ENCODE measurements at regions not wholly inside any gene's neighbourhood (a gene's known extent, or its start where the extent isn't known, plus 50 kb on each side); places are given as distances from the start of the nearest gene placed in this dataset.
"Not testable (repeated sequence)": the region's sequence is repeated elsewhere in the genome, so short reads cannot be mapped to it uniquely, and the experiment has no call there.

- TF ChIP-seq CTCF (conservative IDR thresholded peaks at IDR 0.05; ENCODE audit: low read depth, low read length), result no peak
- Histone ChIP-seq H3K4me1 (ENCODE audit: low read depth, poor library complexity, severe bottlenecking) (no peaks in the 10 kb centered on the region), H3K27ac (no peak overlapping the region), H3K27me3 (ENCODE audit: insufficient read depth, low read depth) (no peaks in the 10 kb centered on the region), H4K20me1 (ENCODE audit: insufficient read depth) (no peaks in the 10 kb centered on the region), H3K79me2 (ENCODE audit: insufficient read depth, low read depth) (no peaks in the 10 kb centered on the region), H2AFZ (ENCODE audit: low read depth) (no peak overlapping the region), H3K36me3 (ENCODE audit: insufficient read depth) (no peaks in the 10 kb centered on the region), H3K4me3 (IDR thresholded peaks at IDR 0.05; ENCODE audit: insufficient read depth, low read depth, low read length) (no peak overlapping the region), H3K9ac (no peak overlapping the region), H3K4me2 (no peak overlapping the region)
Measured at GRCh38 chr14:106670011-106670410, 1143.6 kb downstream of the TMEM121 start.

GRCh38 chr14:106674093-106674492 is 1147.7 kb downstream of the TMEM121 start:
- not testable (repeated sequence) for H3K4me1 ChIP-seq (ENCODE audit: low read depth, poor library complexity, severe bottlenecking); H3K9ac ChIP-seq; H3K4me3 ChIP-seq (IDR thresholded peaks at IDR 0.05; ENCODE audit: insufficient read depth, low read depth, low read length); H4K20me1 ChIP-seq (ENCODE audit: insufficient read depth); H3K27me3 ChIP-seq (ENCODE audit: insufficient read depth, low read depth); H3K79me2 ChIP-seq (ENCODE audit: insufficient read depth, low read depth); H3K36me3 ChIP-seq (ENCODE audit: insufficient read depth); H3K27ac ChIP-seq; H3K4me2 ChIP-seq; H2AFZ ChIP-seq (ENCODE audit: low read depth)

- not testable (repeated sequence) for H3K4me2 ChIP-seq; H3K27me3 ChIP-seq (ENCODE audit: insufficient read depth, low read depth); H4K20me1 ChIP-seq (ENCODE audit: insufficient read depth); H2AFZ ChIP-seq (ENCODE audit: low read depth); H3K4me1 ChIP-seq (ENCODE audit: low read depth, poor library complexity, severe bottlenecking); H3K79me2 ChIP-seq (ENCODE audit: insufficient read depth, low read depth); H3K27ac ChIP-seq; H3K36me3 ChIP-seq (ENCODE audit: insufficient read depth); H3K9ac ChIP-seq; H3K4me3 ChIP-seq (IDR thresholded peaks at IDR 0.05; ENCODE audit: insufficient read depth, low read depth, low read length)
Measured at GRCh38 chr14:106674509-106675125, 1148.2 kb downstream of the TMEM121 start.

- not testable (repeated sequence) for H3K4me1 ChIP-seq (ENCODE audit: low read depth, poor library complexity, severe bottlenecking); H3K79me2 ChIP-seq (ENCODE audit: insufficient read depth, low read depth); H3K4me2 ChIP-seq; H3K4me3 ChIP-seq (IDR thresholded peaks at IDR 0.05; ENCODE audit: insufficient read depth, low read depth, low read length); H2AFZ ChIP-seq (ENCODE audit: low read depth); H3K27me3 ChIP-seq (ENCODE audit: insufficient read depth, low read depth); H3K36me3 ChIP-seq (ENCODE audit: insufficient read depth); H3K9ac ChIP-seq; H4K20me1 ChIP-seq (ENCODE audit: insufficient read depth); H3K27ac ChIP-seq
Measured at GRCh38 chr14:106675716-106676115, 1149.3 kb downstream of the TMEM121 start.

GRCh38 chr14:106679776-106680175 is 1153.4 kb downstream of the TMEM121 start:
- TF ChIP-seq CTCF (conservative IDR thresholded peaks at IDR 0.05; ENCODE audit: low read depth, low read length), result no peak
- Histone ChIP-seq H3K4me1 (ENCODE audit: low read depth, poor library complexity, severe bottlenecking) (no peaks in the 10 kb centered on the region), H3K27ac (no peak overlapping the region), H3K4me2 (no peak overlapping the region), H2AFZ (ENCODE audit: low read depth) (no peak overlapping the region), H4K20me1 (ENCODE audit: insufficient read depth) (no peaks in the 10 kb centered on the region), H3K4me3 (IDR thresholded peaks at IDR 0.05; ENCODE audit: insufficient read depth, low read depth, low read length) (no peak overlapping the region), H3K79me2 (ENCODE audit: insufficient read depth, low read depth) (no peaks in the 10 kb centered on the region), H3K9ac (no peak overlapping the region), H3K36me3 (ENCODE audit: insufficient read depth) (no peaks in the 10 kb centered on the region), H3K27me3 (ENCODE audit: insufficient read depth, low read depth) (no peaks in the 10 kb centered on the region)

GRCh38 chr14:106681161-106681560 is 1154.8 kb downstream of the TMEM121 start:
- Histone ChIP-seq H3K27ac (no peak overlapping the region), H3K79me2 (ENCODE audit: insufficient read depth, low read depth) (no peaks in the 10 kb centered on the region), H3K4me3 (IDR thresholded peaks at IDR 0.05; ENCODE audit: insufficient read depth, low read depth, low read length) (no peak overlapping the region), H3K4me1 (ENCODE audit: low read depth, poor library complexity, severe bottlenecking) (no peaks in the 10 kb centered on the region), H2AFZ (ENCODE audit: low read depth) (no peak overlapping the region), H3K9ac (no peak overlapping the region), H3K4me2 (no peak overlapping the region), H4K20me1 (ENCODE audit: insufficient read depth) (no peaks in the 10 kb centered on the region), H3K36me3 (ENCODE audit: insufficient read depth) (no peaks in the 10 kb centered on the region), H3K27me3 (ENCODE audit: insufficient read depth, low read depth) (no peaks in the 10 kb centered on the region)
- TF ChIP-seq CTCF (conservative IDR thresholded peaks at IDR 0.05; ENCODE audit: low read depth, low read length), result no peak
